Ishikawa (cell line): ENCODE measurements at regions not wholly inside any gene's neighbourhood (a gene's known extent, or its start where the extent isn't known, plus 50 kb on each side); places are given as distances from the start of the nearest gene placed in this dataset.
A peak's percentile ranks its signal among the peaks of the same experiment; 100 is the strongest.

Experiments
- CEBPB ChIP-seq: IDR thresholded peaks from 2 replicates; pipeline ENCODE4 v1.6.1; 2012
- CREB1 ChIP-seq: IDR thresholded peaks from 2 replicates; pipeline ENCODE4 v1.6.1; 2012; ENCODE audit warnings: low read depth
- EGR1 ChIP-seq: IDR thresholded peaks from 2 replicates; pipeline ENCODE4 v1.6.1; 2012
- EP300 ChIP-seq: IDR thresholded peaks from 2 replicates; pipeline ENCODE4 v1.6.1; 2012; ENCODE audit warnings: borderline replicate concordance
- FOXM1 ChIP-seq: IDR thresholded peaks from 2 replicates; pipeline ENCODE4 v1.6.1; 2012; ENCODE audit warnings: low read depth, borderline replicate concordance
- NFIC ChIP-seq: IDR thresholded peaks from 2 replicates; pipeline ENCODE4 v1.6.1; 2012
- RAD21 ChIP-seq: IDR thresholded peaks from 2 replicates; pipeline ENCODE4 v1.6.1; 2012; ENCODE audit warnings: low read depth
- TAF1 ChIP-seq: IDR thresholded peaks from 2 replicates; pipeline ENCODE4 v1.6.1; 2012; ENCODE audit warnings: low read depth, mild to moderate bottlenecking
- TCF12 ChIP-seq: IDR thresholded peaks from 2 replicates; pipeline ENCODE4 v1.6.1; 2012; ENCODE audit warnings: low read depth
- TEAD4 ChIP-seq: IDR thresholded peaks from 2 replicates; pipeline ENCODE4 v1.6.1; 2012
- YY1 ChIP-seq: IDR thresholded peaks from 2 replicates; pipeline ENCODE4 v1.6.1; 2012; ENCODE audit warnings: low read depth
- ZBTB7A ChIP-seq: IDR thresholded peaks from 2 replicates; pipeline ENCODE4 v1.6.1; 2012; ENCODE audit warnings: low read depth
- TF ChIP-seq, protein P1 (sequence below): IDR thresholded peaks from 2 replicates; pipeline ENCODE4 v1.6.1; 2012
- TF ChIP-seq, protein P2 (sequence below): IDR thresholded peaks from 2 replicates; pipeline ENCODE4 v1.6.1; 2012; ENCODE audit warnings: low read depth, mild to moderate bottlenecking
- TF ChIP-seq, protein P3 (sequence below): IDR thresholded peaks from 2 replicates; pipeline ENCODE4 v1.6.1; 2012

DNA sequence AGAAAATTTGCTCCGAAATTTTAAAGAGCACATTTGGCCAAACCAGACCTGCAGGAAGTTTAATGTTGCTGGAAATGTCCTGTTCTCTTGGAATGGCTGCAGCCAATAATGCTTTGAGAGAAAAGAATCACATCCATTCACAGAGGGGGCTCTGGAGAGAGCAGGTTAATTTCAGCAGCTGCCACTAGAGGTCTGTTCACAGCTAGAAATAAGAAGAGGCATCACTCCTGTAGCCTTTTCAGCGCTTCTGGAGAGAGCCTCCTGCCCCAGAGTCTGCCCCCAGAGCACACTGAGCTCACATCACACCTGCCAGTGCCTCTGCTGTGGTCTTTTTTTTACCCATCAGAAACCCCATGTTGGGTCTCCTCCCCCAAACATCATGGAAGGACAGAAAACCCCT is 124.8 kb upstream of the RAD23B start:
- TF ChIP-seq YY1 (no peak), RAD21 (peak; percentile 35), CEBPB (no peak), ZBTB7A (no peak), NFIC (no peak)
- TF ChIP-seq, protein P1, sequence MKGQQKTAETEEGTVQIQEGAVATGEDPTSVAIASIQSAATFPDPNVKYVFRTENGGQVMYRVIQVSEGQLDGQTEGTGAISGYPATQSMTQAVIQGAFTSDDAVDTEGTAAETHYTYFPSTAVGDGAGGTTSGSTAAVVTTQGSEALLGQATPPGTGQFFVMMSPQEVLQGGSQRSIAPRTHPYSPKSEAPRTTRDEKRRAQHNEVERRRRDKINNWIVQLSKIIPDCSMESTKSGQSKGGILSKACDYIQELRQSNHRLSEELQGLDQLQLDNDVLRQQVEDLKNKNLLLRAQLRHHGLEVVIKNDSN = no peak

DNA sequence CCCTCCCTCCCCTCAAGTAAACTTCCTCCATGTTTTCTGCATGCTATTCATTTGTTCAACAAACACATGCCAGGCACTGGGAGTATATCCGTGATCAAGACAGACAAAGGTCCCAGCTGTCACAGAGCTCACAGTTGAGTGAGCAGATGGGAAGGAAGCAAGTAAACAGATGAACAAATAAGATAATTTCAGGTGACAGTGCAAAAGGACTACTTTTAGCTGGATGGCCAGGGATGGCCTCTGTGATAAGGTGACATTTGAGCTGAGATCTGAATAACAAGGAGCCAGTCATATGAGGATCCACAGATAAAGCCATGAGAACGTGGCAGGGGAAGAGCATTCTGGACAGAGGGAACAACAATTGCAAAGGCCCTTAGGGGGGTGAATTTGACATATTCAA is 121.7 kb upstream of the RAD23B start:
- TF ChIP-seq, protein P2, sequence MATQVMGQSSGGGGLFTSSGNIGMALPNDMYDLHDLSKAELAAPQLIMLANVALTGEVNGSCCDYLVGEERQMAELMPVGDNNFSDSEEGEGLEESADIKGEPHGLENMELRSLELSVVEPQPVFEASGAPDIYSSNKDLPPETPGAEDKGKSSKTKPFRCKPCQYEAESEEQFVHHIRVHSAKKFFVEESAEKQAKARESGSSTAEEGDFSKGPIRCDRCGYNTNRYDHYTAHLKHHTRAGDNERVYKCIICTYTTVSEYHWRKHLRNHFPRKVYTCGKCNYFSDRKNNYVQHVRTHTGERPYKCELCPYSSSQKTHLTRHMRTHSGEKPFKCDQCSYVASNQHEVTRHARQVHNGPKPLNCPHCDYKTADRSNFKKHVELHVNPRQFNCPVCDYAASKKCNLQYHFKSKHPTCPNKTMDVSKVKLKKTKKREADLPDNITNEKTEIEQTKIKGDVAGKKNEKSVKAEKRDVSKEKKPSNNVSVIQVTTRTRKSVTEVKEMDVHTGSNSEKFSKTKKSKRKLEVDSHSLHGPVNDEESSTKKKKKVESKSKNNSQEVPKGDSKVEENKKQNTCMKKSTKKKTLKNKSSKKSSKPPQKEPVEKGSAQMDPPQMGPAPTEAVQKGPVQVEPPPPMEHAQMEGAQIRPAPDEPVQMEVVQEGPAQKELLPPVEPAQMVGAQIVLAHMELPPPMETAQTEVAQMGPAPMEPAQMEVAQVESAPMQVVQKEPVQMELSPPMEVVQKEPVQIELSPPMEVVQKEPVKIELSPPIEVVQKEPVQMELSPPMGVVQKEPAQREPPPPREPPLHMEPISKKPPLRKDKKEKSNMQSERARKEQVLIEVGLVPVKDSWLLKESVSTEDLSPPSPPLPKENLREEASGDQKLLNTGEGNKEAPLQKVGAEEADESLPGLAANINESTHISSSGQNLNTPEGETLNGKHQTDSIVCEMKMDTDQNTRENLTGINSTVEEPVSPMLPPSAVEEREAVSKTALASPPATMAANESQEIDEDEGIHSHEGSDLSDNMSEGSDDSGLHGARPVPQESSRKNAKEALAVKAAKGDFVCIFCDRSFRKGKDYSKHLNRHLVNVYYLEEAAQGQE = no peak
- TF ChIP-seq EP300 (no peak), FOXM1 (no peak), CREB1 (no peak), TEAD4 (no peak), CEBPB (no peak), TAF1 (no peak), RAD21 (no peak), NFIC (no peak)
- TF ChIP-seq, protein P1 = no peak

DNA sequence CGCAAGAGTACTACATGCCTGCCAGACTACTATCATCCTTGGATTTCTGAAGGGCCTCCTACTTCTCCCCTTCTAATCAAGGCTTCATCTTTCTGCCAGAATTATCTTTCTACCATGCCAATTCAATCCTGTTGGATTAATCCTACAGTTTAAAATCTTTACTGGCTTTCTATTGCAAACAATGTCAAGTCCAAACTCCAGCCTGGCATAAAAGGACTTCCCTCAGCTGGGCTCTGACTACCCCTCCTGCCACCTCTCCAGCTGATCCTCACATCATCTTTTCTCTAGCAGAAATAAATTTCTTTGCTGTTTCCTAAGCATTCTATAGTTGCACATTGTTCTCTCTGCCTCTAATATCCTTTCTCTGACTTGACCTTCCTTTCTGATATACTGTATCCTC is 119.7 kb upstream of the RAD23B start:
- TF ChIP-seq NFIC (no peak), TCF12 (no peak), EGR1 (no peak), EP300 (no peak), CREB1 (no peak), YY1 (no peak), ZBTB7A (no peak), CEBPB (no peak), FOXM1 (no peak), RAD21 (no peak), TEAD4 (no peak), TAF1 (no peak)
- TF ChIP-seq, protein P2 = no peak
- TF ChIP-seq, protein P1 = no peak
- TF ChIP-seq, protein P3, sequence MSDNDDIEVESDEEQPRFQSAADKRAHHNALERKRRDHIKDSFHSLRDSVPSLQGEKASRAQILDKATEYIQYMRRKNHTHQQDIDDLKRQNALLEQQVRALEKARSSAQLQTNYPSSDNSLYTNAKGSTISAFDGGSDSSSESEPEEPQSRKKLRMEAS = no peak

DNA sequence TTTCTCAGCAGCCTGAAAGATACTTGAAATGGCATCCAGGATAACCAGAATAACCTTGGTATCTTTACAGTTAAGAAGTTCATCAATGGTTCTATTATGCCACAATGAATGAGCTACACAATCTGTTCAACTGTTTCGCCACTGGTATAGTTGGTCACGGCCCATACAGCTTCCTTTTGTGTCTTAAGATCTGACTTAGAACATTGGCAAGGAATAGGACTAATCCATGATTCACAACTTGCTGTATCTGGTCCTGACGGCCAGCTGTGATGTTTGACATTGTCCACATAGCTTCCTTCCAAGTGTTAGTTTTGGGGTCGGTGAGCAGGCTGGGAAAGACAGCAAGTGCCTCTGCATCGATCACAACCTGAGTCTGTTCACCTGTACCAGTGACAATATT is 113.3 kb upstream of the RAD23B start:
- no peak for TF ChIP-seq FOXM1

DNA sequence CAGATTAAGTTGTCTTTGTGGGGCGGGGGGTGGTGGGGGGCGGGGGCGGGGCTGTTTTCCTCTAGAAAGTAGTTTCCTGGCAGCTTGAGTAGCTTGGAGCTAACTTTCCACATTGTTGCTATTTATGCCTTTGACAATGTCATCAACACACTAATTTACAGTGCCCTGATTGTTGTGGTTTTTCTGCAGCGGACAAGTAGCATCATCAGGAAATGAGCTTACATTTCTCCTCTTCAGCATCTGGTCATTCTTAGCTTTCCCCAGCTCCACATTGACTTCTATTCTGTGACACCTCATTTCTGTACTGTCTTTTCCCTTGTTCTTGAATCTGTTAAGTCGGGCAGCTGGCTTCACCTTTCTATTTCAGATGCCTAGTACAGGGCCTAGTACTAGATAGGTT is 112.3 kb upstream of the RAD23B start:
- TF ChIP-seq NFIC = no peak
- TF ChIP-seq CREB1 = no peak
- no peak for TF ChIP-seq ZBTB7A
- TF ChIP-seq, protein P2 = no peak
- no peak for TF ChIP-seq FOXM1
- TF ChIP-seq TAF1 = no peak
- no peak for TF ChIP-seq EGR1
- TF ChIP-seq, protein P1 = no peak
